Ishikawa (cell line): ENCODE measurements at regions not wholly inside any gene's neighbourhood (a gene's known extent, or its start where the extent isn't known, plus 50 kb on each side); places are given as distances from the start of the nearest gene placed in this dataset.

ENCODE experiments used
- CEBPB ChIP-seq: IDR thresholded peaks from 2 replicates; pipeline ENCODE4 v1.6.1; 2012
- CREB1 ChIP-seq: IDR thresholded peaks from 2 replicates; pipeline ENCODE4 v1.6.1; 2012; ENCODE audit warnings: low read depth
- EGR1 ChIP-seq: IDR thresholded peaks from 2 replicates; pipeline ENCODE4 v1.6.1; 2012
- EP300 ChIP-seq: IDR thresholded peaks from 2 replicates; pipeline ENCODE4 v1.6.1; 2012; ENCODE audit warnings: borderline replicate concordance
- FOXM1 ChIP-seq: IDR thresholded peaks from 2 replicates; pipeline ENCODE4 v1.6.1; 2012; ENCODE audit warnings: low read depth, borderline replicate concordance
- NFIC ChIP-seq: IDR thresholded peaks from 2 replicates; pipeline ENCODE4 v1.6.1; 2012
- RAD21 ChIP-seq: IDR thresholded peaks from 2 replicates; pipeline ENCODE4 v1.6.1; 2012; ENCODE audit warnings: low read depth
- REST ChIP-seq: IDR thresholded peaks from 2 replicates; pipeline ENCODE4 v1.6.1; 2012; ENCODE audit warnings: low read depth, mild to moderate bottlenecking
- TAF1 ChIP-seq: IDR thresholded peaks from 2 replicates; pipeline ENCODE4 v1.6.1; 2012; ENCODE audit warnings: low read depth, mild to moderate bottlenecking
- TCF12 ChIP-seq: IDR thresholded peaks from 2 replicates; pipeline ENCODE4 v1.6.1; 2012; ENCODE audit warnings: low read depth
- TEAD4 ChIP-seq: IDR thresholded peaks from 2 replicates; pipeline ENCODE4 v1.6.1; 2012
- USF1 ChIP-seq: IDR thresholded peaks from 2 replicates; pipeline ENCODE4 v1.6.1; 2012
- YY1 ChIP-seq: IDR thresholded peaks from 2 replicates; pipeline ENCODE4 v1.6.1; 2012; ENCODE audit warnings: low read depth
- ZBTB7A ChIP-seq: IDR thresholded peaks from 2 replicates; pipeline ENCODE4 v1.6.1; 2012; ENCODE audit warnings: low read depth
- TF ChIP-seq, protein P1 (sequence below): IDR thresholded peaks from 2 replicates; pipeline ENCODE4 v1.6.1; 2012

DNA sequence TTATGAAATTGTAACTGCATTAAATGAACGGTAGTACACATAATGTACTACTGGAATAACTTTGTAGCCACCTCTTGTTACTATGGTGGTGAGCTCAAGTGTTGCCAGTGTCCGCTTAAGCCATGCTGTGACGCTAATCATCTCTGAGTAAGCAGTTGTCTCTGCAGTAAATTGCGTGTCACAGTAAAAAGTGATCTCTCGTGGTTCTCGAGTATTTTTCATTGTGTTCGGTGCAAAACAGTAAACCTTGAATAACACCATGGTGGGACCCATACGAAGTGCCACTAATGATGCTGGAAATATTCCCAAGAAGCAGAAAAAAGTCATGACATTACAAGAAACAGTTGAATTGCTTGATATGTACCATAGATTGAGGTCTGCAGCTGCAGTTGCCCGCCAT is 524.8 kb downstream of the SOX5 start:
- no peak for TF ChIP-seq FOXM1
- no peak for TF ChIP-seq CREB1
- TF ChIP-seq YY1, result no peak
- no peak for TF ChIP-seq EP300
- no peak for TF ChIP-seq ZBTB7A
- TF ChIP-seq CEBPB, result no peak
- TF ChIP-seq, protein P1, sequence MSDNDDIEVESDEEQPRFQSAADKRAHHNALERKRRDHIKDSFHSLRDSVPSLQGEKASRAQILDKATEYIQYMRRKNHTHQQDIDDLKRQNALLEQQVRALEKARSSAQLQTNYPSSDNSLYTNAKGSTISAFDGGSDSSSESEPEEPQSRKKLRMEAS, result no peak
- TF ChIP-seq TCF12, result no peak
- TF ChIP-seq TAF1, result no peak
- no peak for TF ChIP-seq REST
- no peak for TF ChIP-seq USF1
- no peak for TF ChIP-seq TEAD4
- no peak for TF ChIP-seq EGR1
- TF ChIP-seq NFIC, result no peak
- no peak for TF ChIP-seq RAD21

DNA sequence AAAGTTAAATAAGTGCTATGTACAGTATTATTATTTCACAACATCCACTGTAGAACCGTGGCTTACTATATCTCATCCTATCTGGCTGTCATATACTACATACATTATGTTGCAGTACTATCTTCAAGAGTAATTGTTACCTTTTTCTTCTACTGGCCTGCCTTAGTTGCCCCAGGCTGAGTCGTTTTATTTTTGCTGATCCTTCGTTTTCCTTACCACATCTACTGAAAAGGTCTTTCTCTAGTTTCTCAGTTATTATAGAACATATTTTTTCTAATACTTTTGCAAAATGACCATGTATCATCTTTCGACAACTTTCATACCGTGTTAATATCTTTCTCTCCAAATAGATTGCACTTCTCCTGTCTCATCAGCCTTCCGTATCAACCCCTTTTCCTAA is 523.1 kb downstream of the SOX5 start:
- no peak for TF ChIP-seq NFIC
- TF ChIP-seq RAD21, result no peak
- no peak for TF ChIP-seq ZBTB7A
- TF ChIP-seq, protein P1, result no peak
- TF ChIP-seq FOXM1, result no peak
- TF ChIP-seq REST, result no peak
- no peak for TF ChIP-seq CEBPB
- no peak for TF ChIP-seq YY1
- TF ChIP-seq EGR1, result no peak
- no peak for TF ChIP-seq TCF12
- no peak for TF ChIP-seq EP300
- no peak for TF ChIP-seq TEAD4
- TF ChIP-seq TAF1, result no peak
- no peak for TF ChIP-seq CREB1
- TF ChIP-seq USF1, result no peak

DNA sequence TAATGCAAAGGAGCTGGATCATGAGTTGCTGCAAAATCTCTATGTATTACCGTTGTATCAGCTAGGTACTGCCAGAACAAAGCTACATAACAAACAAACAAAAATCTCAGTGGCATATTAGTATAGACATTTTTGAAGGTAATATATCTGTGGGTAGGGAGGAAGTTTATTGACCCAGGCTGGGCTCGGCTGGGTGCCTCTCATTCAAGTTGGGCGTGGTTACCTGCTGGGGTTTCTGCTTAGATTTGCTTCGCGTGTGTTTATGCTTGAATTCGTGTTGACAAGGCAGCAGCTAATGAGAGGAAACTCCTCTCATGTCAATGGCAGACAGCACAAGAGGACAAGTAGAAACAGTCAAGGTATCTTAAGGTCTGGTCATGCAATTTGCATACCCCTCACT is 520.7 kb downstream of the SOX5 start:
- TF ChIP-seq EGR1, result no peak
- TF ChIP-seq RAD21, result no peak
- TF ChIP-seq CEBPB, result no peak
- TF ChIP-seq TCF12, result no peak
- TF ChIP-seq USF1, result no peak
- no peak for TF ChIP-seq CREB1
- TF ChIP-seq REST, result no peak
- TF ChIP-seq, protein P1, result no peak
- no peak for TF ChIP-seq EP300
- TF ChIP-seq ZBTB7A, result no peak
- TF ChIP-seq YY1, result no peak
- no peak for TF ChIP-seq NFIC

GRCh38 chr12:23431006-23431405 is 518.5 kb downstream of the SOX5 start:
- TF ChIP-seq RAD21 (no peak), TEAD4 (no peak), EP300 (no peak), FOXM1 (no peak), EGR1 (no peak), NFIC (no peak), TCF12 (no peak), CEBPB (no peak), ZBTB7A (no peak), TAF1 (no peak), YY1 (no peak), USF1 (no peak)
